ENCODE measurements at regions not wholly inside any gene's neighbourhood (a gene's known extent, or its start where the extent isn't known, plus 50 kb on each side); places are given as distances from the start of the nearest gene placed in this dataset.
"Not testable (repeated sequence)": the region's sequence is repeated elsewhere in the genome, so short reads cannot be mapped to it uniquely, and the experiment has no call there.

DNA sequence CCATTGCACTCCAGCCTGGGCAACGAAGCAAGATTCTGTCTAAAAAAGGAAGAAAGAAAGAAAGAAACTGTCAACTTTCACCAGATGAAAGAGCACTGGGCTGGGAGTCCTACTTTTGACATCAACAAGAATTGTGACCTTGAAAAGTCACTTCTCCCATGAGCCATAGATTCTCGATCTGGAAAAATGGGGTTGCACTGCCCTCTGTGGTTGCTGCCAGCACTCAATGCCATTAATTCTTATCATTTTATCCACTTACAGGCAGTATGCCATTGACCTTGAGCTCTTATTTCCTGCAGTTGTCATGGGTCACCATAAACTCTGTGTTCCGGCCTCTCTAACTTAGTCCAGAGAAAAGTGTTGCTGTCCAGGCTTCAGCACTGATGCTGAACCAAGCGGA is 137.2 kb downstream of the NOC3L start:
- DNase-seq (ENCODE audit: low read depth), result no peak

GRCh38 chr10:94230134-94230785 is 132.5 kb downstream of the NOC3L start:
- DNase-seq (ENCODE audit: low read depth), result no peak

- no peak for DNase-seq (ENCODE audit: low read depth)
Observed at GRCh38 chr10:94232711-94233383, 129.9 kb downstream of the NOC3L start.

DNA sequence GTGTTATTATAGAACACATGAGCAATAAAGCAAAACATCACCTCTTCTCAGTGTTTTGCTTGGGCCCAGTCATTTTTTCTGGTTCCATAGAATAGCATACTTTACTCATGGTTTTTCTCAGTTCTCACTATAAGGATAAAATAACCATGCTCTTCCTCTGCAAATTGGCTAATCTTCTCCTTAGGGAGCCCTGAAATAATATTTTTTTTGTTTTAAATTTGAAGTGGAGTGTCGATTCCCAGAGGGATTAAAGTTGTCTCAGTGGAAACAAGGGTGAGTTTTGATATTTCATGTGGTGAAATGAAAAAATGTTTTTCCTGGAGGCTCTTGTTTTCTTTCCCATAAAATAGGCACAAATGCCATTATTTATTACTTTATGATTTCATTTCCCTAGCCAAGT is 127.3 kb downstream of the NOC3L start:
- DNase-seq (ENCODE audit: low read depth), result no peak

DNA sequence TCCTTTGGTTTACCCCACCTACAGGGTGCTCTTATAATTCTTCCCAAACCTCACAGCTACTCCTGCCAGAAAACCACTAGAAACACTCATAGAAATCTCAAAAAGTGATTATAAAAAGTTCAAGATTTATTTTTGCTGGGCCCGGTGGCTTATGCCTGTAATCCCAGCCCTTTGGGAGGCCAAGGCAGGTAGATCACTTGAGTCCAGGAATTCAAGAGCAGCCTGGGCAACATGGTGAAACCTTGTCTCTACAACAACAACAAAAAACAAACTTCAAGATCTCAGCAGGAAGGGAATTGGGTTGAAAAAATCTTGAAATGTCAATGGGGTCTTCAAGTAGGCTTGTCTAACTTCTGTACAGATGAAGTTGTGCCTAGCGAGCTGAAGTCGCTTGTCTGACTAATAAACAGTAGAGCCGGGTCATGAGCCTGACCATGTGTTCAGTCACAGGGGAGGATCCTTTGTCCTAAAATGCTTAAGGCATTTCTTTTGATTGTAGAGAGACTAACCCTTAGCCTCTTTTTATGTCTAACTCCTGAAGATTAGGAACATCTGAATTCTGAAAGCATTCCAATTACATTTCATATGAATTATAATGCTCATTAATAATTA is 124.6 kb downstream of the NOC3L start:
- DNase-seq (ENCODE audit: low read depth), result no peak

DNA sequence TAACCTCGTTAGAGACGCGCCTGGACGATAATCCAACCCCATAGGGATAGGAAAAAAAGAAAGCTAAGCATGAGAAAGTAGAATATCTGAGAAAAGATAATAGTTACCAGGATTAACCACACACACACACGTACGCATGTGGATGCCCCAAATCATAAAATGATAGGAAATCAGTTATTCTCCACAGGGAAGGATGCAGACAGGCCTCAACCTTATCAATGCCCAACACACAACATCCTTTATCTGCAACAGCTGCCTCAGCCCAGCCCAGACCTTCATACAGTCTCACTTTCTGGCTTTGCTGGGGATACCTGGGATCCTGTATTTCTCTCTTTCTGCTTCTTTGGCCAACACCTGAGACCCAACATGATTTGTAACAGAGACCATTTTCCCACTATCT is 123.0 kb downstream of the NOC3L start:
- no peak for DNase-seq (ENCODE audit: low read depth)

DNA sequence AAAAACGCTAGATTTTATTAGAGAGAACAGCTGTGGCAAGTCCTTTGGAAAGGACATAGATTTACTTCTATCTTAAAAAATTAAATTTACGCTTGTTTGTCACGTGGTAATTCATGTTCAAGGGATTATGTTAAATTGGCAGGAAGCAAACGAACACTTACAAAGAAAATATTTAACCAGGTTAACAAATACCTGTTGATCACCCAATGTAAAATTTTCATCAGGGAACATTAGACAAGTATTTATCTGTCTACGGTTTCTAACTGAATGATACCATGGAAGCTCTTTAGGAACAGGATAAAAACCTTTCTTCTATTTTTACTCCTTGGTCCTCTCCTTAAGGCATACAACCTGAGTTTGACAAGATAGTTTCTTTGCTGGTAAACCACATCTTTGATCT is 122.2 kb downstream of the NOC3L start:
- no peak for DNase-seq (ENCODE audit: low read depth)

DNA sequence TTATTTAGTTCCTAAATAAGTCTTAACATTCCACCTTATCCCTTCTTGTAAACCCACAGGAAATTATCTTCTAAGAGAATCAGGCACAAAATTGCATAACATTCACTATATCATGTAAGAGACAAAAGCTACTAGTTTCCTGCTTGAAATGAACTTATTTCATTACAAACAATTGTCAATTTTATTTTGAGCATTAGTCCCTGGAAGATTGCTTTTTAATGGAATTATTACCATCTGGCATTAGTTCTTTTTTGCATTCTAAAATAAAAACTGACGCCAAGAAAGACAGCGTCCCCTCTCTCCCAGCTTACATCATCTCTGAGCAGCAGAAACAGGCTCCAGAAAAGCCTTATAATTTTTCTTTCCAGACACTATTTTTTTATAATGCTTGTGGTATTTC is 121.8 kb downstream of the NOC3L start:
- DNase-seq (ENCODE audit: low read depth), result no peak

DNA sequence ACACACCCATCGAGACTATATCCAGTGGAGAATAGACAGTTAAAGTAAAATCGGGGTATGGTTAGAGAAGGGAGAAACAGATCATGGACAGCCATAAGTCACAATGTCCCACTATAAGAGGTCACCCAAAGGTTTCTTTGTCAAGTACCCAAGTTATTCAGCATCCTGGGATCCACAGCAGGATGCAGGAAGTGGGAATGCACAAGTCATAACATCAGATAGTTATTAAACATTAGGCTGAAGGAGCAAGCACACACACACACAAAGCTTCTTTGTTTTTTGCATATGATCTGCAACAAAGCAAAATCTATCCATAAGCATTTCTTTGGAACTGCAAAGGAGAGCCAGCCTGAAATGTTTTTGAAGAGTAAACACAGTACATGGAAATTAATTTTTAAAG is 111.6 kb downstream of the NOC3L start:
- no peak for DNase-seq (ENCODE audit: low read depth)

- no peak for DNase-seq (ENCODE audit: low read depth)
Observed at GRCh38 chr10:94251568-94251967, 111.2 kb downstream of the NOC3L start.

DNA sequence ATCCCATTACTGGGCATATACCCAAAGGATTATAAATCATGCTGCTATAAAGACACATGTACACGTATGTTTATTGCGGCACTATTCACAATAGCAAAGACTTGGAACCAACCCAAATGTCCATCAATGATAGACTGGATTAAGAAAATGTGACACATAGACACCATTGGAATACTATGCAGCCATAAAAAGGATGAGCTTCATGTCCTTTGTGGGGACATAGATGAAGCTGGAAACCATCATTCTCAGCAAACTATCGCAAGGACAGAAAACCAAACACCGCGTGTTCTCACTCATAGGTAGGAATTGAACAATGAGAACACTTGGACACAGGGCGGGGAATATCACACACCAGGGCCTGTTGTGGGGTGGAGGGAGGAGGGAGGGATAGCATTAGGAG is 105.3 kb downstream of the NOC3L start:
- not testable (repeated sequence) for DNase-seq (ENCODE audit: low read depth)

GRCh38 chr10:94260455-94260854 is 102.3 kb downstream of the NOC3L start:
- DNase-seq (ENCODE audit: low read depth), result no peak

GRCh38 chr10:94264085-94264484 is 98.7 kb downstream of the NOC3L start:
- no peak for DNase-seq (ENCODE audit: low read depth)

DNA sequence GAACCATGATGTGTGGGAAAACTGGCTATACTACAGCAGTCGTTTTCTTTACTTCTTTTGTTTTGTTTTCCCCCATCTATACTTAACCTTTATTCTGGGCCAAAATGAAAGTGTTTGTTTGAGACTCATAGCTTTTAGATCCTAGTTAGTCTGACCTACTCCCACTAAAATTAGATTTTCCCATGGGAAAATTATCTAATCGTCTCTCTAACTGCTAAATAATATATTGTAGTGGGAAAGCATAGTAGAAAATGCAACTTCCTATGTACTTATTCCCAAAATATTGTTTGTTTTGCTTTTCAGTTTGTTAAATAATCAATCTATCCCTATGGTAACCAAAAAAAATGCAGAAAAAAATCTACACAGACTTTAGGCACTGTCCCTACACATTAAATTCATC is 96.6 kb downstream of the NOC3L start:
- DNase-seq (ENCODE audit: low read depth), result no peak

- no peak for DNase-seq (ENCODE audit: low read depth)
Observed at GRCh38 chr10:94268652-94269051, 94.1 kb downstream of the NOC3L start.

GRCh38 chr10:94274142-94274787 is 88.5 kb downstream of the NOC3L start:
- no peak for DNase-seq (ENCODE audit: low read depth)

- DNase-seq (ENCODE audit: low read depth), result no peak
Observed at GRCh38 chr10:94276140-94276539, 86.6 kb downstream of the NOC3L start.

GRCh38 chr10:94277450-94277849 is 85.3 kb downstream of the NOC3L start:
- no peak for DNase-seq (ENCODE audit: low read depth)

DNA sequence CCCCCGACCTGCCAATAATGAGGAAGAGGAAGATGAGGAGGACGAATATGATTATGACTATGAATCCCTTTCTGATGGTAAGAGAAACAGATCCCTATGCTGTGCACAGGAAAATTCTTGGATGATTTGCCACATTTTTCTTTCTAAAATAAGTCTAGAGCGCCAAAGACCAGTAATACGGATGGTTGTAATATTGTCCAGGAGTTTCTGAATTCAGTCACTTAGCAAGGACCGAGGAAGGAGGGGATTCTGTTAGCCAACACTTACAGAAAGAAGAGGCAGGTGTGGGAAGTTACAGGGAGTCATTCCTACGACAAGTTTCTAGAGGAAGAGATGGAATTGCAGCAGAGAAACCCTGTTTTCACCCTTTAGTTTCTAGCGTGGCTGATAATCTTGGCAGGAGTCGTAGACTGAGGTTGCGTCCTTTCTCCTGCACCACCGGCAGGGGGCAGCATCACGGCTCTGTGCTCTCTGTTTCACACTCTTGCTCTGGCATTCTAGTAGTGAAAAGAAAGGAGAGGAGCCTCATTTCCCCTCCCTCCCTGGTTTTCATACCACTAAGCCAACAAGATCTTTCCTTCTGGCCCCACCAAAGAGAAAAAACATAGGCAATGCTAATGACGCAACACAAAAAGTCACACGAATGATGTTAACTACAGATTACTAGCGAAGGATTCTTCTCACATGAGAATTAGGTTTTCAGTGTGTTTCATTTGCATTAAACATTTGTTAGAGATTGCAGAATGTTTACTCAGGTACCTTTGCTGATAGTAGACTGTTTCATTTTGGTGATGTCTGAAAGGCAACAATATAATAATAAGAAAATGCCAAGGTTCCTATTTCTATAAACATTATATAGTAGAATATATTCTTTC is 82.7 kb downstream of the NOC3L start:
- peak; percentile 35 for DNase-seq (ENCODE audit: low read depth)

- DNase-seq (ENCODE audit: low read depth), result no peak
Observed at GRCh38 chr10:94281654-94282053, 81.1 kb downstream of the NOC3L start.

DNA sequence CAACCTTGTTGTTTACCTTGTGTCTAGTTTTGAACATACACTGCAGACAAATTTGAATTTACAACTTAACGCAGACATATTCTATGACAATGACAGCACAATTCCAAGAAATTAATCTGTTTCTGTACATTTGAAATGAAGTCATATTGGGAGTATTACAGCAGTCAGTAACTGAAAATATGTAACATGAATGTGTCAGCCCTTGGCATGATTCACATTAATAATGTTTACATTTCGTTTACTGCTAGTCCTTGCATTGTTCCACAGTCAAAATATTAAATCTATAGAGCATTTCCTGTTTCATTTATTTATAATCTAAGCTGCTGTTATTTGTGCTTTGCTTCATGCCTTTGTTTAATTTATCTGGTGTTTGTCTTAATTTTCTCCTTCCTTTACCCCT is 80.4 kb downstream of the NOC3L start:
- DNase-seq (ENCODE audit: low read depth), result no peak

Measured in activated T-cell treated with anti-CD3 and anti-CD28 coated beads for 24 hours (primary cell).